HCT116 (cell line): ENCODE measurements at regions not wholly inside any gene's neighbourhood (a gene's known extent, or its start where the extent isn't known, plus 50 kb on each side); places are given as distances from the start of the nearest gene placed in this dataset.

Source experiments
- ATAC-seq: fragments of 200-7000 bp; cut with Tn5 transposase; 2 replicates; pipeline ENCODE4 v1.9.1; 2020; ENCODE audit warnings: mild to moderate bottlenecking, moderate library complexity
- BruUV-seq: library from RNA; stranded (reverse); fragments of 400-500 nt; replicated peaks from 2 replicates; lab custom pipeline; 2021; lab: Mats Ljungman, UMichigan
- CTCF ChIA-PET: fragments of 300-600 bp; sonication (Branson Sonifier 250); formaldehyde crosslinking; loops from one replicate; lab custom pipeline; 2021; ENCODE audit warnings: antibody characterized with exemption; lab: Charles Lee
- POLR2A ChIA-PET: fragments of 300-600, 350-600 bp; sonication (Branson Sonifier 250); formaldehyde crosslinking; loops from one replicate; lab custom pipeline; 2021; ENCODE audit warnings: antibody characterized with exemption; lab: Charles Lee
- RAD21 ChIA-PET, 2 experiments: fragments of 300-600 bp; sonication (Branson Sonifier 250); formaldehyde crosslinking; loops; one replicate each; lab custom pipeline; 2023; ENCODE audit warnings: low total read pairs in 2 of 2; ENCODE audit not compliant: uncharacterized antibody in 2 of 2, unreplicated experiment in 2 of 2, low non-redundant PET in 1 of 2; lab: Charles Lee
- DNase-seq: peaks from one replicate; pipeline ENCODE4 v3.0.0-alpha.2; 2010; ENCODE audit warnings: low read depth, low spot score
- H2AFZ ChIP-seq: fragments of 200-600 bp; shearing (Covaris generic), sonication (generic); 2 replicates; pipeline ENCODE4 v1.6.1; 2017; ENCODE audit warnings: low read depth, mixed run types, mixed read lengths, antibody characterized with exemption, low read length; ENCODE audit not compliant: poor library complexity, severe bottlenecking
- H3K27ac ChIP-seq: 2 replicates; pipeline ENCODE4 v1.5.1; 2012; ENCODE audit warnings: low read depth, low read length
- H3K27me3 ChIP-seq: fragments of 200-600 bp; sonication (generic); 2 replicates; pipeline ENCODE4 v1.6.1; 2016; ENCODE audit warnings: mixed run types, low read length, mixed read lengths; ENCODE audit not compliant: insufficient read depth
- H3K36me3 ChIP-seq, 2 experiments: fragments of 200-500 bp in 1 of 2; fragments of 200-600 bp in 1 of 2; sonication (Bioruptor generic) in 1 of 2; sonication (generic) in 1 of 2; 2 replicates each; pipeline versions ENCODE4 v1.5.1 to v1.6.1; 2014 to 2016; ENCODE audit warnings: low read length in 2 of 2, inconsistent platforms in 1 of 2, mixed read lengths in 1 of 2, mixed run types in 1 of 2; ENCODE audit not compliant: insufficient read depth in 2 of 2, control insufficient read depth in 1 of 2
- H3K4me1 ChIP-seq, 2 experiments: fragments of 200-600 bp in 1 of 2; sonication (generic) in 1 of 2; 2 replicates each; pipeline versions ENCODE4 v1.5.1 to v1.6.1; 2012 to 2017; ENCODE audit warnings: low read length in 2 of 2, inconsistent platforms in 1 of 2, mild to moderate bottlenecking in 1 of 2, mixed read lengths in 1 of 2, mixed run types in 1 of 2, moderate library complexity in 1 of 2; ENCODE audit not compliant: insufficient read depth in 2 of 2, control insufficient read depth in 1 of 2
- H3K4me2 ChIP-seq: fragments of 200-600 bp; sonication (generic); 2 replicates; pipeline ENCODE4 v1.6.1; 2017; ENCODE audit warnings: mixed run types, low read length, mixed read lengths
- H3K4me3 ChIP-seq, 2 experiments: fragments of 200-600 bp in 1 of 2; sonication (generic) in 1 of 2; replicated peaks in 1 of 2; 2 replicates each; pipeline ENCODE4 v1.5.1; 2011 to 2016; ENCODE audit warnings: low read length in 2 of 2, control low read depth in 1 of 2, low read depth in 1 of 2, mild to moderate bottlenecking in 1 of 2, mixed read lengths in 1 of 2, mixed run types in 1 of 2
- H3K79me2 ChIP-seq: fragments of 200-600 bp; sonication (generic); 2 replicates; pipeline ENCODE4 v1.6.1; 2017; ENCODE audit warnings: mild to moderate bottlenecking, mixed run types, low read length, moderate library complexity, mixed read lengths; ENCODE audit not compliant: insufficient read depth
- H3K9ac ChIP-seq: fragments of 200-600 bp; sonication (generic); 2 replicates; pipeline ENCODE4 v1.6.1; 2016; ENCODE audit warnings: low read length, mixed read lengths
- H3K9me2 ChIP-seq: fragments of 200-600 bp; sonication (generic), shearing (Covaris generic); 2 replicates; pipeline ENCODE4 v1.6.1; 2017; ENCODE audit warnings: mixed run types, mild to moderate bottlenecking, moderate library complexity; ENCODE audit not compliant: insufficient read depth
- H3K9me3 ChIP-seq, 2 experiments: fragments of 200-500 bp in 1 of 2; fragments of 200-600 bp in 1 of 2; sonication (Bioruptor generic) in 1 of 2; sonication (generic) in 1 of 2; 2 replicates each; pipeline ENCODE4 v1.6.1; 2014 to 2017; ENCODE audit warnings: low read length in 2 of 2, mixed read lengths in 2 of 2, inconsistent platforms in 1 of 2, low read depth in 1 of 2, mild to moderate bottlenecking in 1 of 2, mixed run types in 1 of 2, moderate library complexity in 1 of 2; ENCODE audit not compliant: control insufficient read depth in 1 of 2, insufficient read depth in 1 of 2
- H4K20me1 ChIP-seq: fragments of 200-600 bp; sonication (generic), shearing (Covaris generic); 2 replicates; pipeline ENCODE4 v1.6.1; 2017; ENCODE audit warnings: mixed run types, mild to moderate bottlenecking, moderate library complexity; ENCODE audit not compliant: insufficient read depth
- CBX3 ChIP-seq: IDR thresholded peaks from 2 replicates; pipeline ENCODE4 v1.6.1; 2012; ENCODE audit warnings: low read depth
- CEBPB ChIP-seq: IDR thresholded peaks from 2 replicates; pipeline ENCODE4 v1.6.1; 2012; ENCODE audit warnings: low read depth
- CTCF ChIP-seq, 3 experiments: fragments of 200-600 bp in 1 of 3; sonication (generic) in 1 of 3; IDR thresholded peaks in 2 of 3; conservative IDR thresholded peaks in 1 of 3; 2 replicates each; pipeline ENCODE4 v1.5.1; 2012 to 2017; ENCODE audit warnings: low read depth in 2 of 3, low read length in 2 of 3, antibody characterized with exemption in 1 of 3, borderline replicate concordance in 1 of 3, control low read depth in 1 of 3, mild to moderate bottlenecking in 1 of 3, mixed read lengths in 1 of 3, mixed run types in 1 of 3, moderate library complexity in 1 of 3; ENCODE audit not compliant: insufficient read depth in 1 of 3
- ELF1 ChIP-seq: IDR thresholded peaks from 2 replicates; pipeline ENCODE4 v1.6.1; 2012; ENCODE audit warnings: low read depth, borderline replicate concordance
- MAX ChIP-seq: IDR thresholded peaks from 2 replicates; pipeline ENCODE4 v1.6.1; 2012
- POLR2A ChIP-seq: IDR thresholded peaks from 2 replicates; pipeline ENCODE4 v1.7.0; 2011; ENCODE audit warnings: borderline replicate concordance; ENCODE audit not compliant: insufficient read depth, insufficient read length; ENCODE audit errors: extremely low read depth
- SIN3A ChIP-seq: IDR thresholded peaks from 2 replicates; pipeline ENCODE4 v1.6.1; 2012; ENCODE audit warnings: low read depth
- SP1 ChIP-seq: IDR thresholded peaks from 2 replicates; pipeline ENCODE4 v1.6.1; 2012; ENCODE audit warnings: low read depth
- ZBTB33 ChIP-seq: IDR thresholded peaks from 2 replicates; pipeline ENCODE4 v1.6.1; 2011; ENCODE audit warnings: mild to moderate bottlenecking, low read length, moderate library complexity; ENCODE audit not compliant: insufficient replicate concordance; ENCODE audit errors: extremely low read depth
- ZFX ChIP-seq: fragments of 450-650 bp; IDR thresholded peaks from 2 replicates; pipeline ENCODE4 v1.6.1; 2017
- ZNF274 ChIP-seq: fragments of 200-500 bp; sonication (Bioruptor generic); IDR thresholded peaks from 2 replicates; pipeline ENCODE4 v1.6.1; 2014; ENCODE audit warnings: mild to moderate bottlenecking, low read depth, low read length, inconsistent platforms
- intact Hi-C: fragments of 100-400 bp; cut with micrococcal nuclease; formaldehyde crosslinking; loops from 2 replicates; pipeline ENCODE4 v1.10.0; 2022

GRCh38 chr5:77152441-77152840 is 58.0 kb upstream of the PDE8B start (continued):
- no peak for TF ChIP-seq CTCF (IDR thresholded peaks at IDR 0.05 in 2 of 3, conservative IDR thresholded peaks at IDR 0.05 in 1 of 3; ENCODE audit: borderline replicate concordance in 1 of 3, insufficient read depth in 1 of 3, low read depth in 2 of 3, low read length in 2 of 3)
- TF ChIP-seq ELF1: no peak
- TF ChIP-seq CBX3: no peak

- H3K4me3 ChIP-seq: no peak overlapping the region
- no peaks in the 10 kb centered on the region for H3K27me3 ChIP-seq
- no peaks in the 10 kb centered on the region for H3K4me1 ChIP-seq
- ChIA-PET POLR2A (no interaction called here), RAD21 (no interaction called here), CTCF (no interaction called here)
- intact Hi-C loops: no loop called here
- H3K27ac ChIP-seq: no peak overlapping the region
- H3K36me3 ChIP-seq: no peaks in the 10 kb centered on the region
- H3K9me3 ChIP-seq: no peaks in the 10 kb centered on the region
- no TSS peak for BruUV-seq
- H3K79me2 ChIP-seq: no peaks in the 10 kb centered on the region
- TF ChIP-seq ZFX (no peak), ZNF274 (no peak), SIN3A (no peak), SP1 (no peak), POLR2A (no peak), CEBPB (no peak), ELF1 (no peak), MAX (no peak), ZBTB33 (no peak)
- H3K4me2 ChIP-seq: no peak overlapping the region
- DNase-seq (no peak), ATAC-seq (no peak)
- H3K9ac ChIP-seq: no peak overlapping the region
- H2AFZ ChIP-seq: no peak overlapping the region
- H3K9me2 ChIP-seq: no peaks in the 10 kb centered on the region
- no peaks in the 10 kb centered on the region for H4K20me1 ChIP-seq
Measured at GRCh38 chr5:77151501-77151900, 59.0 kb upstream of the PDE8B start.
